HG03066 (cell line): ENCODE measurements at regions not wholly inside any gene's neighbourhood (a gene's known extent, or its start where the extent isn't known, plus 50 kb on each side); places are given as distances from the start of the nearest gene placed in this dataset.
A peak's percentile ranks its signal among the peaks of the same experiment; 100 is the strongest.

ENCODE experiments used
- ATAC-seq: cut with Tn5 transposase; IDR thresholded peaks from one replicate; pipeline ENCODE4 v1.9.1; 2021; ENCODE audit warnings: low read depth; ENCODE audit not compliant: unreplicated experiment

DNA sequence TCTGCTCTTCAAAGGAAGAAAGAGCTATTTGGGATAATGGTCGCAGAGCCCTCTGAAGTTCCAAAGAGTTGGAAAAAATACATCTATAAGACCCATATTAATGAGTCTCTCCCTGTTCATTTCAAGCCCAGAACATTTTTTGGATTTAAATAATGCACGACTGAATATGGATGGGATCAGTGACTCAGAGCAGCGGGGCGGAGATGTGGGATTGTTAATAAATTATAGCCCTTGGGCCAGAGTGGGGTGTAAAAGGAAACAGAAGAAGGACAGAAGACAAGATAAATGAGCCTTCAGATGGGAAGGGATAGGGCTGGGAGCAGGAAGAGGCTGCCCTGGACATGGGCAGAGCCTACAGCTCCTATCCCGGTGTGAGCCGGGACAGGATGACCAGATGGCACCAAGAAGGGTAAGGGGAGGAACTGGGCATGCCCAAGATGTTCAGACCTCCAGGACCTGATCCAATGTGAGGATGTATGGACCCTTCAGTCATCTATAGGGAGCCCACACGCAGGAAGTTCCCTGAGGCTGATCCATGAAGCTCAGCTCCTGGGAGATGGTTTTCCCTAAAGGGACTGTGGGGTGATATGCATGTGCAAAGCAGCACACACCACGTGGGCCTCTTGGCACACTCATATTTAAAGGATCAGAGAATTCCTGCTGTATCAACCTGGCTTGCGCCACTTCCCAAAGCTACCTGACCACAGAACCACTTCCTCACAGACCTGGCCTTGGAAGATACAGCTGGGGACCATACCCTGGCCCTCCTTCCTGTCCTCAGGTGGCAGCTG is 96.1 kb upstream of the PLXNA4 start:
- ATAC-seq = no peak

DNA sequence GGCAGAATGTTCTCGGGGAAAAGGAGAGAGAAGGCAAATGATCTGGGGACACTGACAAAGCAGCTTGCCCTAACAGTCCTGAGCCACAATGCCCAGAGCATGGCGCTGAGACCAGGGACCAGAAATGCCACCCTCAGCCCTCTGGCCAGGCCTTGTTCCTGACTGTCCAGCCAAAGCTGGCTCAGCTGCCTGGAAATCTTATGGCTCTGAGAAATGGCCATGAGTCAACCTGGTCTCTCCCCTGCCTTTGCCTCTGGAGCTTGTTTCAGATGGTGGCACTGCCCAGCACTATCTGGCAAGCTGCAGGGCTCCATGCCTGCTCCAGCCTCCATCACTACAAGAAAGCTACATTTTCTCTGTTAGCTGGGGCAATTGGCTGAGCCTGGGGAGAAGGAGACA is 90.5 kb upstream of the PLXNA4 start:
- ATAC-seq = no peak

GRCh38 chr7:132666071-132666773 is 90.0 kb upstream of the PLXNA4 start:
- ATAC-seq = no peak

GRCh38 chr7:132656846-132657776 is 80.8 kb upstream of the PLXNA4 start:
- ATAC-seq = no peak

- no peak for ATAC-seq
Measured at GRCh38 chr7:132656341-132656740, 80.1 kb upstream of the PLXNA4 start.

DNA sequence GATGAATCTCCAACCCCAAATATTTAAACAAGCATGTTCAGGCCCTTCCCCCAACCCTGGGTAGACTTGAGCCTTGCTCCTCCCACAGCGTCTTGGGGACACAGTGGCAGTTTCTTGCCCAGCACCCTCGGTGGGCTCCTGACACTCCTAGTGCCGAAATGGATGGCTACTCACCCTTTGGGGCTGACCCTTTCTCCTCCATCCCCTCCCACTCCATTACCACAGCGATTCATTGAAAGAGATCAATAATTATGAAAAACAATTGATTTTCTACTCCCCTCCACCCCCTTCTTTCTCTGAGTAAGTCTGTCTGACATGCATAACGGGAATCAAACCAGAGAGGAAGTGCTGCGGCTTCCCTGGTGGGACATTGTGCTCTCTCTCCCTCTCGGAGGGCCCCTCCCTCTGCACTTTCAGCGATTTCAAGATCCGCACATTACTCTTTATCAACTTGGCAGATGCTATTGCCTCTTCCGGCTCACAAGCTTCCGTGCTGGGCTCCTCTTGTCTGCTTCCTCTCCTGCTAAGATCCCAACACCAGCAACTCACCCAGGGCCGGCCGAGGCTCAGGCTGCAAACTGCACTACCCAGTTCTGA is 79.0 kb upstream of the PLXNA4 start:
- ATAC-seq = no peak

- peak; percentile 72 for ATAC-seq
Measured at GRCh38 chr7:132654150-132654549, 77.9 kb upstream of the PLXNA4 start.

DNA sequence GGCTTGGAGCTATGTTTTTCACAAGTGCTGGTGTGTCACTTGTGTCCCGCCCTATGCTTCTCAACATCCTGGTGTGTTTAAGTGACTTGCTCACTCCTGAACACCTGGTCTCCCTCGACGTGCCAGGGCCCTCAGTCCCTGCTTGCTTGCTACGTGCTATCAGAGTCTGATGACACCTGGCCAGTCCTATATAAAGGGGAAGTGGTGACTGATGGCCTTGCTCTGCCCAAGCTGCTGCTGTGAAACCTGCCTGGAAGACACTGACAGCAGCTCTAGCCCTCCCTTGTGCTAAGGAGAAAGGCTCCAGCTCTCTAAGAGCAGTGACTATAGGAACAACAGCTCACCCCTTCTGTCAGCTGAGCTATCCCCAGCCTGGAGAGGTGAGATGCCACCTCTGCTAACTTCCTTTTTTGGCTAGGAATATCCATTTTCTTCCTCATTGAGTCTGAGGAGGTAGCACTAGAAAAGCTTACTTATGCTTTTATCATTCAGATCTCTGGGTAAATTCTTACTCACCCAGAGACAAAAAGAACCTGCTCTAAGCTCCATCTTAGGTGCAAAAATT is 77.2 kb upstream of the PLXNA4 start:
- ATAC-seq = no peak

GRCh38 chr7:132652507-132652906 is 76.2 kb upstream of the PLXNA4 start:
- ATAC-seq = no peak

DNA sequence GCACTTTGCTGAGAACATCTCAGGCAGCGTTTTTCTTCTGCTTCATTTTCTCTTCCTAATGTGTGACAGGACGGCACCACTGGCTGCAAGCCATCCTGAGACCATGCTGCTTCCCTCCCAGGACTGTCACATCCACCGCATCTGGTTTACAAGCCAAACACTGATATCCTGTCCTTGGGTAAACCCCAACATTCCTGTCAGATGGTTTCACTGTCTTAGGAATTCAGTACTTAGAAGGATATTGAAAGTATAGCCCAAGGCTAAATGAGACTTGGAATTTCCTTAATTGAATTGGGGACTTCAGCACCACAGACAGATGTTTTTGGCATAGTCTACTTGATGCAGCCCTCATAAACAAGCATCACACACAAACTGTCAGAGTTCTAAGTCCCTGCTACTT is 74.2 kb upstream of the PLXNA4 start:
- ATAC-seq = no peak

GRCh38 chr7:132647311-132647710 is 71.0 kb upstream of the PLXNA4 start:
- ATAC-seq = no peak

DNA sequence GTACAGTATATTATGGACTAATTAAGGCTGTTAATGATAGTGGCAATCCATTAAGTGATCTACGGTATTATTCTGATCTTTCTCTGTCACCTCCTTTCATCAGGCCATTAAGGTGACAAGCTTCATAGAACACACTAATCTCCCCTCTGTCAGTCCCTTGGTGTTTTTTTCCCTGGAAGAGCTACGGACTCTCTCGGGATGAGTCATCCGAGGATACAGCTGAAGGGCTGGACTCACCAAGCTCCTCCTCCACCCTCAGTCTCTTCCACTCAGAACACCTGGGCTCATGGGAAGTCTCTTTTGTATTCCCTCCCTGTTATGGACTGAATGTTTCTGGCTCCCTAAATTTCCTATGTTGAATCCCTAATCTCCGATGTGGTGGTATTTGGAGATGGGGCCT is 69.8 kb upstream of the PLXNA4 start:
- no peak for ATAC-seq

DNA sequence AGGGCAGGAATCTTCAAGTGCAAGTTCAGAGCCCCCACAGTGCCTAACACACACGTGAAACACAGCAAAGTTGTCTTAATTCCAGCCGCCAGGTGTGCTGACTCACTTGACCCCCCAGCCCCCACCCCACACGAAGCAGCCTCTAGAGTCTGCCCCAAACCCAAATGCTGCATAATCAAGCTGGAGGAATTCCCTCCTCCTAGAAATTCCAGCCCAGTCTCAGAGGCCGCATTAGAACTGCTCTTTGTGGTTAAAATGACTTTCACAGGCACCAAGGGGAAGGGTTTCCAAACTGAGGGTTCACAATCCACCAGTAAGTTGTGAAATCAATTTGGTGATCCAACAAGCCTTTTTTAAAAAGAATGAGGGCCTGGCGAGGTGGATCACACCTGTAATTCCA is 67.0 kb upstream of the PLXNA4 start:
- no peak for ATAC-seq

DNA sequence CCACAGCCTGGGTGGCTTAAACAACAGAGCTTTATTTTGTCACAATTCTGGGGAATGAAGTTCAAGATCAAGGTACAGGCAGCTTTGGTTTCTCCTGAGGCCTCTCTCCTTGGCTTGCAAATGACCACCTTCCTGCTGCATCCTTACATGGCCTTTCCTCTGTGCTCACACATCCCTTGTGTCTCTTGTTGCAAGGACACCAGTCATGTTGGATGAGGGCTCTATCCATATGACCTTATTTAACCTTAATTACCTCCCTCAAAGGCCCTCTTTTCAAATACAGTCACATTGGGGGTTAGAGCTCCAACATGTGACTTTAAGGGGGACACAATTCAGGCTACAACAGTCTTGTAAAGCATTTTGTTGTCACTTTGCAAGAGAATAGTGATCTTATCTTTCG is 65.0 kb upstream of the PLXNA4 start:
- no peak for ATAC-seq

- ATAC-seq = no peak
Measured at GRCh38 chr7:132639983-132640382, 63.7 kb upstream of the PLXNA4 start.

DNA sequence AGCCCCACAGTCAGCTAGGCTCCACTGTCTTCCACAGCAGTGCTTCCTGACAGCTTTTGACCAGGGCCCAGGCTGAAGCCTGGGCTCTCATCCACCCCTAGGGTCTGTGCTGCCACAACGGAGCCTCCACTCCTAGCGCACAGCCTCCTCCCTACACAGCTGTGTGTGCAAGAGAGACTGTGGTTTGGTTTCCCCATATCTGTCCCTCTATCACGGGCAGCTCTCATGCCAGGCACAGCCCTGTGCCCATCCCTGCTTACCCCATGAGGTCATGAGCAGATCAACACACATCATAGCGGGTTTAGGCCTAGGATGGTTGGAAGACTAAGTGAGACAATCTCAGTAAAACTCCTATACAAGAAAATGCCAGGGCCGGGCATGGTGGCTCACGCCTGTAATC is 61.7 kb upstream of the PLXNA4 start:
- ATAC-seq = no peak

GRCh38 chr7:132636581-132636980 is 60.3 kb upstream of the PLXNA4 start:
- ATAC-seq = no peak

- ATAC-seq = no peak
Measured at GRCh38 chr7:132635127-132635526, 58.9 kb upstream of the PLXNA4 start.

DNA sequence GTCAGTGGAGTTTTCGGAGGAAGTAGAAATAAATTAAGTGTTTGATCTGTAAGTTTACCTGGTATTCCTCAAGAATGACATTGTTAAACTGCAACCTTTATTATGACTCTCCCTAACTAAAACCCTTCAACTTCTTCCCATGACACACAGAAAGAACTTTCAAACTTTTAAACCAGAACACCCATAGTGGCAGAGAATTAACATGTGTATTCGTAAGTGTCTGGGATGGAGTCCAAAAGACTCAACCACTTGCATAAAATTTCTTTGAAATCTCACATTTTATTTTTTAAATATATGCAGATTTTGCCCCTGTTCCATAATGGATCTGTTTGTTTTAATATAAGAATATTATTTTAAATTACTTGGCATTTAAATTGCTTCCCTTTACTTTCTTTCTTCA is 54.6 kb upstream of the PLXNA4 start:
- no peak for ATAC-seq
